NCI-H748 (cell line): ENCODE measurements at regions not wholly inside any gene's neighbourhood (a gene's known extent, or its start where the extent isn't known, plus 50 kb on each side); places are given as distances from the start of the nearest gene placed in this dataset.
"Not testable (repeated sequence)": the region's sequence is repeated elsewhere in the genome, so short reads cannot be mapped to it uniquely, and the experiment has no call there.

ENCODE experiments used
- DNase-seq: peaks from one replicate; lab custom pipeline; 2025; ENCODE audit not compliant: unreplicated experiment; lab: John Stamatoyannopoulos, UW

DNA sequence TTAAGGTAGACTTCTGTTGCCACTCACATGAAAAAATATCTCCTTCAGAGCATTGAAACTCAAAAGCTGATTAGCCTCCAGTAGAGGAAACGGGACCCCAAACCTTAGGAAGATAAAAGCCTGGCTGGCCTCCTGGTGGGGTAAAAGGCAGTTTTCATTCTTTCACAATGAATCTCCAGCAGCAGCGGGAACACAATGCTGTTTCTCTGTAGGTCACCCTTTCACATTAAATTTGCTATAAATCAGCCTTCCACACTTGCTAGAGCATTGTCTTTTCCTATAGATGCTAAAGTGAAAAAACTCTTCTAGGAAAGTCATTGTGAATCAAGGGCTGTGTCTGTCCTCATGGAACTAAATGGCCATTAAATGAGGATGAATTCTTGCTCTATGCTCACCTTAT is 207.3 kb upstream of the MAGEB2 start:
- no peak for DNase-seq

DNA sequence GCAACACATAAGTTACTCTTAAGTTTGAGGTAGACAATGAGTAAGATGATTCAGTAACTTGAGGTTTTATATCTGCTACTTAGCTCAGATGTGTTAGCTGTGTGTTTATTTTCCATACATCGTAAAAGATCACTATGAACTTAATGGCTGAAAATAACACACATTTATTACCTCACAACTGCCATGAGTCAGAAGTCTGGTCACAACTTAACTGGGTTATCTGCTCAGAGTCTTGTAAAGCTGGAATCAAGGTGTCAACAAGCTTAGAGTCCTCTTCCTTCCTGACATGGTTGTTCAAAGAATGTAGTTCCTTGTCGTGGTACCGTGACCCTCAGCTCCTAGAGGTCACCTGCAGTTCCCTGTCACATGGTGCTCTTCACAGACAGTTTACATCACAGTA is 204.9 kb upstream of the MAGEB2 start:
- no peak for DNase-seq

DNA sequence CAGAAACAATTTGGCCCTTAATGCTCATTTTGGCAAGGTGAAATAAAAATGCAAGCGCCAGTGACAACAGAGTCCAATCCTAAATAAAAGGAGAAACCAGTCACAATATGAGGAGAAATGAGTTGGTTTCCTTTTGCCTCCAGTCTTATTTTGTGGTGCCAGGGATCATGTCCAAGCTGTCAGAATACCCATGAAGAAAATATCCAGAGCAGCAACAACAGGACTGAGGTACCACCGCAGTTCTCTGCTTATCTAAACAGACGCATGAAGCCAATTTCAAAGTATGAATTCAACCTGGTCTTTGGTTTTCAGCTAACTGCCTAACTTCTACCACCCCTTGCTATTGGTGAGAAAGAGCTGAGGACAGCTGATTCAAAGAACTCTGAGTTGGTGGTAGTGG is 199.9 kb upstream of the MAGEB2 start:
- no peak for DNase-seq

DNA sequence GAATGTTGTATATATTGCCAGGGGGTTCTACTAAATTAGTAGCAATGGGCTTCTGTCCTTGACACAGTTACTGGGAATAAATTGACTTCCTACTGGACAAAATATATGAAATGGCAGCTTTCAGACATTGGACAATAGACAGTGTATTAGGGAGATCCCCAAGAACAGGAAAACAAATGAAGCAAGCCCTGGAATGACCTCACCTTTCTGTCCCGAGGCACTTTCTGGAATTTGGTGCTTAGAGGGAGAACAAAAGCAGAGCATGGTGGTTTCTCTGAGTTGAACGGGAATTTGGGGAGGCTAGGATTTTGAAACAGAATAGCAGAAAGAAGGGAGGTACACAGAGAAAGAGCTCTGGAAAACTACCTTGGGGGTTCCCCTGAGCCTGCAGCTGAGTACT is 187.7 kb upstream of the MAGEB2 start:
- DNase-seq, result no peak

DNA sequence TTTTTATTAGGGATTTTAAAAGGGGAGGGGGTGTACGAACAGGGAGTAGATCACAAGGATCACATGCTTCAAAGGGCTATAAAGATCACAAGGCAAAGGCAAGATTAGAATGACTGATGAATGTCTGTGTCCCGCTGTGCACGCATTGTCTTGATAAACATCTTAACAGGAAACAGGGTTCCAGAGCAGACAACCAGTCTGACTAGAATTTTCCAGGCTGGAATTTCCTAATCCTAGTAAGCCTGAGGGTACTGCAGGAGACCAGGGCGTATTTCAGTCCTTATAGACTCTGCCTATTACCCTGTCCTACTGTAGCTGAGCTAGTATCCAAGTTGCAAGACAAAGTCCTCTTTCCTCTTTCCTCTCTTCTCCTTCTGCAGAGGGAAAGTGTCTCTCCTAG is 179.0 kb upstream of the MAGEB2 start:
- not testable (repeated sequence) for DNase-seq

DNA sequence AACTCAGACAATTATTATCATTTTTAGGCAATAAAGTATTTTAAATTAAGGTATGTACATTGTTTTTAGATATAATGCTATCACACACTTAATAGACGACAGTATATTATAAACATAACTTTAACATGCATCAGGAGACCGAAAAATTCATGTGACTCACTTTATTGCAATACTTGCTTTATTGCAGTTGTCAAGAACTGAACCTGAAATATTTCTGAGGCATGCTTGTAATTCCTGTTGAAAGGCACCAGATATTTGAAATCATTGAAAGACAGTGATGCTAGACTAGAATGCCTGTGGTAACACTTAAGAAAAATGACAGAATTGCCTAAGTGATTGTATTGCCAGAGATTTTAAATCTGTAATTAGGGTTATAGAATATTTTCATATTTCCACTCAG is 175.6 kb upstream of the MAGEB2 start:
- no peak for DNase-seq

DNA sequence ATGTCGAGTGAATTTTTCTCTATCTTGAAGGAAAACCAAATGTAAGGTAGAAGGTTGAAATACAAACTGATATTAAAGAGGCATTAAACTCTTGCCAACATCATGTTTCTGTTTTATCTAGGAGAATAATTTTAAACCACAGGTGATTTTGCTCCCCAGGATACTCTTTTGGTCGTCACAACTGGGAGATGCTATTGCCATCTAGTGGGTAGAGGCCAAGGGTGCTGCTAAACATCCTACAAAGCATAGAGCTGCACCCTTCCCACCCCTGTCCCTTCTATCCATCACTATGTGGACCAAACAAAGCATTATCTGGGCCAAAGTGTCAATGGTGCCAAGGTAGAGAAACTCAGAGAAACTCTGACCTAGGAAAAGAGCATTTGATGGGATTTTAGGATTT is 154.6 kb upstream of the MAGEB2 start:
- no peak for DNase-seq

DNA sequence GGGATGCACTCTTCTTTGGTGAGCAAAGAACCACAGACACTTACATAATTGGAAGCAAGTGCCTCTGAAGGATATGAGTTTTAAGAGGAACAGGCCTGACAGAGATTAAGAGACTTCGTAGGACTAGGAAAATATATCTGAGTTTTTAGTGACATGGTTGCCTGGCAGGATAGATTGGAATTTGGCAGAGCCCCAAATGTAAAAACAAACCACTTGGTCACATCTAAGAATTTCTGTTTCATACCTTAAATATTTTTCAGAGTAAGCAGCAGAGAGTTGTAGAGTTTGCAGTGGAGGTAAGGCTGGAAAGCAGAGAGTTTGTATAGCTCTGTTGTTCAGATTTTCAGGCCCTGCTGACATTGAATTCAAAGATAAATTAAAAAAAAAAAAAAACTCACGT is 150.1 kb upstream of the MAGEB2 start:
- no peak for DNase-seq

DNA sequence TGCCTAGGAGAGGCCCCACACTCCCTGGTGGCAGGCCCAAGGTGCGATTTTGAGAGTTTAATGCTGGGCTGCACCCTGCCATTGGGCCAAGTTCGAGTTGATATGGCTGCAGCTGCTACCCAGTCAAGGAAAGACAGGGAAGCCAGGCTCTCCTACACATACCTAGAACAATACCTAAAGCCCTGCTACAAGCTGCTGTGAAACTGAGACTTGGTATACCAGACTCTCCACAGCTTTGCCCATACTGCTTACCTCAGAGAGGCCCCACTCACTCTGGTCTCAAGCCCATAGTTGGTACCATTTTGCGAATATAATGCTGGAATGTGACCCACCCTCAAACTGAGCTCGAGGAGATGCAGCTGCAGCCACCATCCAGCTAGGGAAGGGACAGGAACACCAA is 147.7 kb upstream of the MAGEB2 start:
- DNase-seq, result no peak

DNA sequence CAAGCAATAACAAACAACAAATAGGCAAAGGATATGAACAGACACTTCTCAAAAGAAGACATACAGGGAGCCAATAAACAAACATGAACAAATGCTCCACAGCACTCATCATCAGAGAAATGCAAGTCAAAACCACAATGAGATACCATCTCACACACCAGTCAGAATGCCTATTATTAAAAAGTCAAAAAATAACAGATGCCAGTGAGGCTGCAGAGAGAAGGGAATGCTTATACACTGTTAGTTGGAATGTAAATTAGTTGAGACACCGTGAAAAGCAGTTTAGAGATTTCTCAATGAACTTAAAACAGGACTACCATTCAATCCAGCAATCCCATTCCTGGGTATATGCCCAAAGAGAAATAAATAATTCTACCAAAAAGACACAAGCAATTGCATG is 129.8 kb upstream of the MAGEB2 start:
- no peak for DNase-seq

DNA sequence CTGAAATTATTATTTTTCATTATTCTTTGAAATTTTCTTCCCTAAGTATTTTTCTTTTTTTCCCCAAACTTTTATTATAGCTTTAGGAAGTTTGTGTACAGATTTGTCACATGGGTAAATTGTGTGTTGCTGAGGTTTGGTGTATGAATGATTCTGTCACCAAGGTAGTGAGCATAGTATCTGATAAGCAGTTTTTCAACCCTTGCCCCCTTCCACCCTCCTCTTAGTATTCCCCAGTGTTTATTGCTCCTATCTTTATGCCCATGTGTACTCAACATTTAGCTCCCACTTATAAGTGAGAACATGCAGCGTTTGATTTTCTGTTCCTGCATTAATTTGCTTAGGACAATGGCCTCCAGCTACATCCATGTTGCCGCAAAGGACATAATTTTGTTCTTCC is 103.9 kb upstream of the MAGEB2 start:
- DNase-seq, result no peak

DNA sequence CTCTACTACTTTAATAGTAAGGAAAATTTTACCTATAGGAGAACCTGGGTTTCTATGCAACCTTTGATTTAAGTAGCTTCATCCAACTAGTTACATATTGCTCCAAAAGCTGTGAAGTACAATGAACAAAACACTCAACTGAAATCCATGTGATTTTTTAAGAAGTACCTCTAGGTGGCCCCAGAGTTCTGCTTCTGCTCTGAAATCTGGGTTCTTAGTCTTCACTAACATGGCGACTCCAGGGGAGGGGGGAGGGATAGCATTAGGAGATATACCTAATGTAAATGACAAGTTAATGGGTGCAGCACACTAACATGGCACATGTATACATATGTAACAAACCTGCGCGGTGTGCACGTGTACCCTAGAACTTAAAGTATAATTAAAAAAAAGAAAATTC is 73.4 kb upstream of the MAGEB2 start:
- DNase-seq, result peak; percentile 36

DNA sequence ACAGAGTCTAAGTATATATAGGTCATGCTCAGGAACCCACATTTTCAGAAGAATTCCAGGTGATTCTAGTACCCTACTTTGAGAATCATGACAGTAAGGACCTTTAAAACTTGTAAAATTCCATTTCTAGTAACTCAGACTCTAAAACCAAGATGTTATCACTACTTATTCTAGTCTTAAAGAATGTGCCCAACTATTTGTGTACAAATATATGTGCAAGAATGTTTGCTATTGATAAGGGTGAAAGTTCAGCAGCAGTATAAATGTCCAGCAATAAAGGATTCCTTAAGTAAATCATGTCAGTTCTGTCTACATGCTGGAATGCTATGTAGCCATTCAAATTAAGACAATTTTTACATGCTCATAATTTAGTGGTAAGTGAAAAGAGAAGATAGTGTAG is 71.1 kb upstream of the MAGEB2 start:
- no peak for DNase-seq

DNA sequence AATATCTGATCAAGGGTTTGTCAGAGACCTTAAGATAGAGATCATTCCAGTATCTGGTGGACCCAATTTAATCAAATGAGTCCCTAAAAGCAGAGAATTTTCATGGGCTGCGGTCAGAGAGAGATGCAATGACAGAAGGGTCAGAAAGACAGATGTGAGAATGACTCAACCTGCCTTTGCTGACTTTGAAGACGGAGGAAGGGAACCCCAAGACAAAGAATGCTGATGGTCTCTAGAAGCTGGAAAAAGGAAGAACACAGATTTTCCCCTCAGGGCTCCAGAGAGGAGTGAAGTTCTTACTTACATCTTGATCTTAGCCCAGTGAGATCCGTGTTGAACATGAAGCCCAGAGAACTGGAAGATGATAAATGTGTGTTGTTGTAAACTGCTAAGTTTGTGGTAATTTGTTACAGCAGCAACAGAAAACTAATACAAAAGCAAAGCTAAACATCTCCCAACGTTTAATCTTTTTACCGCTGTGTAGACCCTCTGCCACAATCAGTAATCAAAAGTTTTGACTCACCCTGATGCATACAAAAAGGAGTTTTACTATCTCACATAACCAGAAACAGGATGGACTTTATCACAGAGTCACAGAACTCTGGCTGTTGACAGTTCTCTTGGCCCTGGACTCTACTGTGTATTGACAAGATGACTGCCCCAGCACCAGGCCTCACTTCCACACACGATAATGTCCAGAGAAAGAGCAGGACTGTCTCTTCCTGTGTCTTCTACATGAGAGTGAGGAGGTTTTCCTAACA is 70.2 kb upstream of the MAGEB2 start:
- no peak for DNase-seq

DNA sequence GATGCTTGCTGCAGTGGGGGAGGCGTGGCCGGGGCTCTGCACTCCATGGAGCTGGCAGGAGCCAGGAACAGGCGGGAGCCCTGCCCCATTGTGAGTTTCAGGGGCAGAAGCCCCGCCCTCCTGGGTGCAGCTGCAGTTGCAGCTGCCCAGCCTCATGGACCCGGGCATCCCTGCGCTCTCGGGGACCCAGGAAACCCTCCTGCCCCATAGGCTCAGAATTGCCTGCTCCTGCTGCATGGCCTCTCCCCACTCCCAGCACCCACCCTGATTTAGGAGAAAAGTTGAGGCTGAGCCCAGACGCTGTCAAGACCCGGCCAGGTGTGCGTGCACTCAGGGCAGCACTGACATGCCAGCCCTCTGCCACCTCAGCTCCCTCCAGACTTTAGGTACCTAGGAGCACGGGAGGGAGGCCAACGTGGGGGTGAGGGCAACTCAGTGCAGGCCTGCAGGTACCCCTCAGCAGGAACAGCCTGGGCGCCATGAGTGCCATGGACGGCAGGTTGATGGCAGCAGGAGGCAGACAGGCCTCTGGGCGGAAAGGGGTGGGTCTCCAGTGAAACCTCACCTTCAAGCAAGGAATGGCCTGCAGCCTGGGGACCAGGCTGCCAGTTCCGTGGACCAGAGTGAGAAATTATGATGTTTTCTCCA is 67.2 kb upstream of the MAGEB2 start:
- DNase-seq, result peak; percentile 17

DNA sequence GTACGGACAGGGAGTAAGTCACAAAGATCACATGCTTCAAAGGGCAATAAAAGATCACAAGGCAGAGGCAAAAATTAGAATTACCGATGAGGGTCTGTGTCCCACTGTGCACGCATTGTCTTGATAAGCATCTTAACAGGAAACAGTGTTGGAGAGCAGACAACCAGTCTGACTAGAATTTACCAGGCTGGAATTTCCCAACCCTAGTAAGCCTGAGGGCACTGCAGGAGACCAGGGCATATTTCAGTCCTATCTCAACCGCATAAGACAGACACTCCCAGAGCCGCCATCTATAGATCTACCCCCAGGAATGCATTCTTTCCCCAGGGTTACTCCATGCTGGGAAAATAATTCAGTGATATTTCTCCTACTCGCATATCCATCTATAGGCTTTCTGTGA is 66.2 kb upstream of the MAGEB2 start:
- not testable (repeated sequence) for DNase-seq

DNA sequence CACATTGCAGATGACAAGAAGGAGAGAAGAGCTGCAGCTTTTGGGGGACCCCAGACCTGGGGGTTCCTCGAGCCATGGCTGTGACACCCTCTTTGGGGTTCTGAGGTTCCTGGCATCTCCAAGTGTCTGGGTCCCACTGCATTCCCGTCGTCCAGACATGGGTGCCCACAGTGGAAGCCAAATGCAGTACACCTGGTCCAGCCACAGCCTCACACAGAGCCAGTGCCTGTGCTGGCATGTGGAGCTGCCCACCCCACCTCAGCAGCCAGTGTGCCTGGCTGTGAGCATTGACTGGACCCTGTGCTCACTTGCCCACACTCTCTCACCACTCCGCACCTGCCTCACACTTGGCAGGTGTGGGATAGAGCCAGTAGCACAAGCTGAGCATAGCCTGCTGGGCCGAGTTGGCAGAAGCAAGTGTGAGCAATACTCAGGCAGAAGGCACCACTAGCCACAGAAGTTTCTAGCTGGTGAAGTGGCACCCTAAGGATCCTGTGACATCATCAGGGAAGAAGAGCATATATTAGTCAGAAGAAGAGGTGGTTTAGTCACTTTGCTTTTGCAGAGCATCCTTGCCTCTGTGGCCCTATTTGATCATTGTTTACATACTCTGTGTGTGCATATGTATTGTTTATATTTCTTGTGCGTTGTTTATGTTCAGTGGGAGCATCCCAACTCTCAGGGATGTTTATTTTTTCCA is 65.0 kb upstream of the MAGEB2 start:
- DNase-seq, result no peak

DNA sequence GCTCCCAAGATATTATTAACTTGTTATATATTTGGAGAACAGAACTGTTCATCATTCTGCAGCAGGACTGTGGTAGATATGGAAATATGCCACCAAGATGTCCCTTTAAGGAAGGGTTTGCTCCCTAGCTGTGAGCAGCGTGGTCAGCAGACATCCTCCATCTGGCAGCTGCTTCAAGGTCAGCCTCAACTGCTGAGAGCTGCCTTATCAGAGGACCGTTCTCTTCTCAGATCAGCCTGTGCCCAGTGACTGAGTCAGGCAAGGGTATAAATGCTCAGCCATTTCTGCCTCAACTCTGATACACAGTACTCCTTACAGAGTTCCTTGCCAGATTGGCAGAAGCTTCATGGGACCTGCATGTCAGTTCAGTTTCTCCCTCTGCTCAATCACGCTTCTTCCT is 63.4 kb upstream of the MAGEB2 start:
- no peak for DNase-seq

DNA sequence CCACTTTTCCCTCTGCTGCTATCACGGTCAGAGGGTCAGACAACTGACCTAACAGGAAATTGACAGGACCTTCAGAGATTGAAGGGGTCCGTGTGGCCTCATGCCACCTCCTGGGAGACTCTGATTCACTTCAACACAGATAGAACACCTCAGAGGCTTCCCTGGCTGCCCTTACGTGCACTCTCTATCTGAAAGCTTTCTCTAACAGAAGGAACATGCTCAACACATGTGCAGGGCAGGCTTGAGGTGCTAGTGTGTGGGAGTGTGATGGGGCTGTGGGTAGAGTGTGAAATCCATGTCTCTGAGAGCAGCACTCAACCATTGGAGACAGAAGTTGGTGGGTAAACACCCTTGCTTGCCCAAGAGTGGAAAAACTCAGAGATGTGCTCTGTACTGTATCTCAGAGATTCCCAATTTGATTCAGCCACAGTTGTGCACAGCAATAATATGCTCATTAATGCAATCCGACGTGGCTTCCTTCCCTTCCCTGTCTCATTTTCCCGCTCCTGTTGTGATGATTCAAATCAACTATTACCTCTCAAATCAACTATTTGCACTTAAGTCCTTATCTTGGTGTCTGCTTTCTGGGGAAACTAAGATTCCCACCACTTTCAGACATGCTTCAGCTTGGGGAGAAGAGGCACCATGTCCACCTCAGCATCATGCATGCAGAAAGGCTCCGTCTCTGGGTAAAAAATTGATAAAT is 62.0 kb upstream of the MAGEB2 start:
- DNase-seq, result no peak

DNA sequence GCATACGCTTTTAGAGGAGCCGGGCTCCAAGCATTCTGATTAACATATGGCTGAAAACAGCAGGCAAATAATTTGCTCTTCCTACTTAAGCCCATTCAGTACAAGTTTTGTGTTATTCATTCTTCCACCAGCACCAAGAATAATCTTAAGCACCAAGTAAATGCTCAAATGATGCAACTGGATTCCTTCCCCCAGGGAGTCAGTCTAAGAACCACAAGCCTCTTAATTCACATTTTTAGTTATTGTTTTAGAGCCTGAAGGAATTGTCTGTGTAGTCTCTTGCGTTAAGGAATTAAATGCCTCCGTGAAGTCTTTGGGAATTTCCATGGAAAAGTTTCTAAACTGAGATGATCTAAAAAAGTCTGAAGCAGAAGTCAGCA is 61.5 kb upstream of the MAGEB2 start:
- no peak for DNase-seq

DNA sequence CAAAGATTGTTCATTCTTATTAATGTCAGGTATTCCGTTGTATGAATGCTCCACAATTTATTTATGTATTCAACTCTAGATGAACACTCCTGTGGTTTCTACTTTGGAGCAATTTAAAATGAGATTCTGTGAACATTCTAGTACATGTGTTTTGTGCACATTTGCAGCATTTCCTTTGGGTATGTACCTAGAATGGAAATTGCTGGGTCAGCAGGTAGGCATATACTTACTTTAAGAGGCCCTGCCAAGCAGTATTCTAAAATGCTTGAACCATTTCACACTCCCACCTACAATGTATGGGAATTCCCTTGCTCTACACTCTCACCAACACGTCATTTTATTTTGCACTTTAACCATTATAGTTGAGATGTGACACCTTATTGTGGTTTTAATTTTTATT is 59.4 kb upstream of the MAGEB2 start:
- no peak for DNase-seq
